NCI-H2029 treated with DMSO at 0.1 percent for 48 hours (cell line): ENCODE measurements at regions not wholly inside any gene's neighbourhood (a gene's known extent, or its start where the extent isn't known, plus 50 kb on each side); places are given as distances from the start of the nearest gene placed in this dataset.
"Not testable (repeated sequence)": the region's sequence is repeated elsewhere in the genome, so short reads cannot be mapped to it uniquely, and the experiment has no call there.

ENCODE experiments used
- DNase-seq: peaks from one replicate; lab custom pipeline; 2025; lab: John Stamatoyannopoulos, UW

- no peak for DNase-seq
Measured at GRCh38 chr6:164694386-164694785, 615.0 kb downstream of the C6orf118 start.

- no peak for DNase-seq
Measured at GRCh38 chr6:164693944-164694343, 615.5 kb downstream of the C6orf118 start.

GRCh38 chr6:164692772-164693510 is 616.5 kb downstream of the C6orf118 start:
- no peak for DNase-seq

GRCh38 chr6:164690702-164691500 is 618.5 kb downstream of the C6orf118 start:
- no peak for DNase-seq

- DNase-seq, result no peak
Measured at GRCh38 chr6:164690241-164690640, 619.2 kb downstream of the C6orf118 start.

- DNase-seq, result no peak
Measured at GRCh38 chr6:164665328-164665727, 644.1 kb downstream of the C6orf118 start.

GRCh38 chr6:164663634-164664033 is 645.8 kb downstream of the C6orf118 start:
- DNase-seq, result no peak

- DNase-seq, result no peak
Measured at GRCh38 chr6:164661716-164662115, 647.7 kb downstream of the C6orf118 start.

- DNase-seq, result no peak
Measured at GRCh38 chr6:164660781-164661180, 648.6 kb downstream of the C6orf118 start.

- DNase-seq, result no peak
Measured at GRCh38 chr6:164640956-164641355, 668.4 kb downstream of the C6orf118 start.

GRCh38 chr6:164628302-164628931 is 681.0 kb downstream of the C6orf118 start:
- DNase-seq, result no peak

GRCh38 chr6:164616917-164617524 is 692.4 kb downstream of the C6orf118 start:
- DNase-seq, result no peak

- no peak for DNase-seq
Measured at GRCh38 chr6:164612751-164613150, 696.7 kb downstream of the C6orf118 start.

- DNase-seq, result not testable (repeated sequence)
Measured at GRCh38 chr6:164610859-164611258, 698.5 kb downstream of the C6orf118 start.

- not testable (repeated sequence) for DNase-seq
Measured at GRCh38 chr6:164602415-164602814, 707.0 kb downstream of the C6orf118 start.

GRCh38 chr6:164581563-164581962 is 727.8 kb downstream of the C6orf118 start:
- no peak for DNase-seq

GRCh38 chr6:164579035-164579434 is 730.4 kb downstream of the C6orf118 start:
- no peak for DNase-seq

- DNase-seq, result no peak
Measured at GRCh38 chr6:164578616-164579015, 730.8 kb downstream of the C6orf118 start.

- DNase-seq, result no peak
Measured at GRCh38 chr6:164570801-164571200, 738.6 kb downstream of the C6orf118 start.

GRCh38 chr6:164569509-164569908 is 739.9 kb downstream of the C6orf118 start:
- DNase-seq, result no peak

- no peak for DNase-seq
Measured at GRCh38 chr6:164563924-164564323, 745.5 kb downstream of the C6orf118 start.

GRCh38 chr6:164561656-164562055 is 747.7 kb downstream of the C6orf118 start:
- no peak for DNase-seq
